PC-9 (cell line): ENCODE measurements at regions not wholly inside any gene's neighbourhood (a gene's known extent, or its start where the extent isn't known, plus 50 kb on each side); places are given as distances from the start of the nearest gene placed in this dataset.
"Not testable (repeated sequence)": the region's sequence is repeated elsewhere in the genome, so short reads cannot be mapped to it uniquely, and the experiment has no call there.

Experiments
- BruUV-seq: library from RNA; stranded (reverse); fragments of 400-500 nt; replicated peaks from 2 replicates; lab custom pipeline; 2021; lab: Mats Ljungman, UMichigan
- CTCF ChIA-PET: fragments of 300-600 bp; sonication (Branson Sonifier 250); formaldehyde crosslinking; loops from one replicate; lab custom pipeline; 2022; ENCODE audit warnings: antibody characterized with exemption; lab: Charles Lee
- POLR2A ChIA-PET: fragments of 300-600 bp; sonication (Branson Sonifier 250); formaldehyde crosslinking; loops from one replicate; lab custom pipeline; 2022; ENCODE audit warnings: antibody characterized with exemption; ENCODE audit not compliant: unreplicated experiment; lab: Charles Lee
- DNase-seq, 2 experiments: peaks; one replicate each; pipeline versions ENCODE4 v3.0.0 to v3.0.0-alpha.2; 2015 to 2022; ENCODE audit warnings: mixed read lengths in 1 of 2
- H2AFZ ChIP-seq: fragments of 200-600 bp; sonication (generic); 2 replicates; pipeline ENCODE4 v1.8.1; 2017; ENCODE audit warnings: antibody characterized with exemption
- H3F3A ChIP-seq: fragments of 200-600 bp; sonication (generic); 2 replicates; pipeline ENCODE4 v1.8.1; 2017; ENCODE audit warnings: antibody characterized with exemption, mild to moderate bottlenecking, low read depth; ENCODE audit not compliant: insufficient read depth
- H3K27ac ChIP-seq: fragments of 200-600 bp; sonication (generic); 2 replicates; pipeline ENCODE4 v1.6.1; 2016; ENCODE audit warnings: mixed run types
- H3K27me3 ChIP-seq: fragments of 200-600 bp; sonication (generic); 2 replicates; pipeline ENCODE4 v1.6.1; 2016; ENCODE audit warnings: low read depth, mixed run types; ENCODE audit not compliant: insufficient read depth
- H3K36me3 ChIP-seq: fragments of 200-600 bp; sonication (generic); 2 replicates; pipeline ENCODE4 v1.6.1; 2016; ENCODE audit warnings: low read depth, mixed run types
- H3K4me1 ChIP-seq: fragments of 200-600 bp; sonication (generic); replicated peaks from 2 replicates; pipeline ENCODE4 v1.6.1; 2016; ENCODE audit warnings: mixed run types; ENCODE audit not compliant: insufficient read depth
- H3K4me2 ChIP-seq: fragments of 200-600 bp; sonication (generic); 2 replicates; pipeline ENCODE4 v1.6.1; 2017; ENCODE audit warnings: mixed run types
- H3K4me3 ChIP-seq: fragments of 200-600 bp; sonication (generic); 2 replicates; pipeline ENCODE4 v1.6.1; 2016; ENCODE audit warnings: mixed run types
- H3K79me2 ChIP-seq: fragments of 200-600 bp; sonication (generic); 2 replicates; pipeline ENCODE4 v1.6.1; 2017; ENCODE audit warnings: low read depth, mixed run types
- H3K9me2 ChIP-seq: fragments of 200-600 bp; sonication (generic); 2 replicates; pipeline ENCODE4 v1.8.1; 2017; ENCODE audit warnings: mild to moderate bottlenecking; ENCODE audit not compliant: insufficient read depth
- H3K9me3 ChIP-seq: fragments of 200-600 bp; sonication (generic); 2 replicates; pipeline ENCODE4 v1.8.1; 2016; ENCODE audit warnings: low read depth; ENCODE audit not compliant: insufficient read depth
- H4K20me1 ChIP-seq: fragments of 200-600 bp; sonication (generic); 2 replicates; pipeline ENCODE4 v1.8.1; 2017; ENCODE audit not compliant: insufficient read depth
- EZH2 ChIP-seq: fragments of 200-600 bp; sonication (generic); IDR thresholded peaks from 2 replicates; pipeline ENCODE4 v1.8.0; 2017; ENCODE audit warnings: antibody characterized with exemption, low read depth
- intact Hi-C: fragments of 100-400 bp; cut with micrococcal nuclease; formaldehyde crosslinking; loops from one replicate; pipeline ENCODE4 v1.10.0; 2022; ENCODE audit not compliant: unreplicated experiment
- TF ChIP-seq, protein P1 (sequence below): fragments of 200-600 bp; sonication (generic); conservative IDR thresholded peaks from 2 replicates; pipeline ENCODE4 v1.6.1; 2017; ENCODE audit warnings: mixed run types, antibody characterized with exemption, mild to moderate bottlenecking, moderate library complexity

DNA sequence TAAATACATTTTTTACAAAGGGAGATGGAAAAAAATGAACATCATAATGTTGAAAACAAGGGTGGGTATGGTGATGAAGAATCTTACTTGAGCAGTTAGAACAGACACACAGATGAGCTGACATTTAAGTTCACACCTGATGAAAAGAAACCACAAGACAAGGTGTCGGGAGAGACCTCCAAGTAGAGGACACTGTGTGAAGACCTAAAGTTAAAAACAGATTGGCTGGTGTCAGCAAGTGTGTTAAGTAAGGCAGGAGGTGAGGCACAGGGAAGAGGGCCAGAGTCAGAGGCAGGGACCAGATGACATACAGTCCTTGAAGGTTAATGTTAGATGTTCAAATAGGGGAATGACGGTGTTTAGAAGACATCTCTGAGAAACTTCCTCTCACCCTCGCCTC, 236.8 kb downstream of the FAT3 start:
- Histone ChIP-seq H3F3A (no peaks in the 10 kb centered on the region), H3K79me2 (no peaks in the 10 kb centered on the region), H3K4me1 (no peaks in the 10 kb centered on the region), H3K27me3 (no peaks in the 10 kb centered on the region), H3K9me3 (no peaks in the 10 kb centered on the region), H3K36me3 (no peaks in the 10 kb centered on the region), H3K9me2 (no peaks in the 10 kb centered on the region), H3K4me3 (no peak overlapping the region), H4K20me1 (no peaks in the 10 kb centered on the region), H2AFZ (no peak overlapping the region), H3K27ac (no peak overlapping the region), H3K4me2 (no peak overlapping the region)
- TF ChIP-seq EZH2 = no peak
- TF ChIP-seq, protein P1, sequence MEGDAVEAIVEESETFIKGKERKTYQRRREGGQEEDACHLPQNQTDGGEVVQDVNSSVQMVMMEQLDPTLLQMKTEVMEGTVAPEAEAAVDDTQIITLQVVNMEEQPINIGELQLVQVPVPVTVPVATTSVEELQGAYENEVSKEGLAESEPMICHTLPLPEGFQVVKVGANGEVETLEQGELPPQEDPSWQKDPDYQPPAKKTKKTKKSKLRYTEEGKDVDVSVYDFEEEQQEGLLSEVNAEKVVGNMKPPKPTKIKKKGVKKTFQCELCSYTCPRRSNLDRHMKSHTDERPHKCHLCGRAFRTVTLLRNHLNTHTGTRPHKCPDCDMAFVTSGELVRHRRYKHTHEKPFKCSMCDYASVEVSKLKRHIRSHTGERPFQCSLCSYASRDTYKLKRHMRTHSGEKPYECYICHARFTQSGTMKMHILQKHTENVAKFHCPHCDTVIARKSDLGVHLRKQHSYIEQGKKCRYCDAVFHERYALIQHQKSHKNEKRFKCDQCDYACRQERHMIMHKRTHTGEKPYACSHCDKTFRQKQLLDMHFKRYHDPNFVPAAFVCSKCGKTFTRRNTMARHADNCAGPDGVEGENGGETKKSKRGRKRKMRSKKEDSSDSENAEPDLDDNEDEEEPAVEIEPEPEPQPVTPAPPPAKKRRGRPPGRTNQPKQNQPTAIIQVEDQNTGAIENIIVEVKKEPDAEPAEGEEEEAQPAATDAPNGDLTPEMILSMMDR = no peak
- intact Hi-C loops = no loop called here
- no peak for DNase-seq
- BruUV-seq = no TSS peak
- ChIA-PET POLR2A (no interaction called here), CTCF (no interaction called here)

DNA sequence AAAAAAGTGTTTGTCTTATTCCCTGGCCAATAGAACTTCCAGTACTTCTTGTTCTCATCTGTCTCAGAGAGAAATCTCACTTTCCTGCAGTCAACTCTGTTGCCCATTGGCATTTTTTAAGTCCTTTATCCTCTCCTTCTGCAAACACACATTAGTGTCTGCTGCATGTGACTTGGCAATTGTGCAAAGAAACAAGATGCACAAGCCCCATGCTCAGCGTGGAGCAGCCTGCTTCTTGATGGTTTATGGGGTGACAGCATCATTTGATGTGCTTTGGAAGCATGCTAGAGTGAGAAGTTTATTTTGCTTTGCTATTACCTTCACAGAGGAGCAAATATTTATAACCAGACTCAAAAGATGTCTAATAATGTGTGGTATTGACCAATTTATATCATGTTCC, 238.2 kb downstream of the FAT3 start:
- intact Hi-C loops = no loop called here
- CTCF ChIA-PET = no interaction called here
- no peaks in the 10 kb centered on the region for H3F3A ChIP-seq
- no peaks in the 10 kb centered on the region for H3K4me1 ChIP-seq
- no peaks in the 10 kb centered on the region for H3K79me2 ChIP-seq
- H3K4me2 ChIP-seq = no peak overlapping the region
- no peak overlapping the region for H2AFZ ChIP-seq
- no peaks in the 10 kb centered on the region for H4K20me1 ChIP-seq
- DNase-seq = no peak
- no peak overlapping the region for H3K27ac ChIP-seq
- H3K27me3 ChIP-seq = no peaks in the 10 kb centered on the region
- TF ChIP-seq, protein P1 = no peak
- TF ChIP-seq EZH2 = no peak
- H3K4me3 ChIP-seq = no peak overlapping the region
- no TSS peak for BruUV-seq
- no peaks in the 10 kb centered on the region for H3K9me3 ChIP-seq
- no peaks in the 10 kb centered on the region for H3K36me3 ChIP-seq
- POLR2A ChIA-PET = no interaction called here
- H3K9me2 ChIP-seq = no peaks in the 10 kb centered on the region

- no peaks in the 10 kb centered on the region for H3K27me3 ChIP-seq
- H3K4me2 ChIP-seq = no peak overlapping the region
- BruUV-seq = no TSS peak
- no peaks in the 10 kb centered on the region for H3K4me1 ChIP-seq
- H3K79me2 ChIP-seq = no peaks in the 10 kb centered on the region
- H3K27ac ChIP-seq = no peak overlapping the region
- H3K9me2 ChIP-seq = no peaks in the 10 kb centered on the region
- H3F3A ChIP-seq = no peaks in the 10 kb centered on the region
- ChIA-PET CTCF (no interaction called here), POLR2A (interaction anchor here (0.5 kb wide), 1 partner anchor 89 kb away, joined by 5 read pairs; no protein-coding TSS in a partner anchor)
- DNase-seq = no peak
- no peak overlapping the region for H2AFZ ChIP-seq
- TF ChIP-seq, protein P1 = no peak
- TF ChIP-seq EZH2 = no peak
- intact Hi-C loops = no loop called here
- no peak overlapping the region for H3K4me3 ChIP-seq
- H3K9me3 ChIP-seq = no peaks in the 10 kb centered on the region
- H4K20me1 ChIP-seq = no peaks in the 10 kb centered on the region
- H3K36me3 ChIP-seq = no peaks in the 10 kb centered on the region
These were observed 240.2 kb downstream of the FAT3 start for GRCh38 chr11:92464822-92465221.

DNA sequence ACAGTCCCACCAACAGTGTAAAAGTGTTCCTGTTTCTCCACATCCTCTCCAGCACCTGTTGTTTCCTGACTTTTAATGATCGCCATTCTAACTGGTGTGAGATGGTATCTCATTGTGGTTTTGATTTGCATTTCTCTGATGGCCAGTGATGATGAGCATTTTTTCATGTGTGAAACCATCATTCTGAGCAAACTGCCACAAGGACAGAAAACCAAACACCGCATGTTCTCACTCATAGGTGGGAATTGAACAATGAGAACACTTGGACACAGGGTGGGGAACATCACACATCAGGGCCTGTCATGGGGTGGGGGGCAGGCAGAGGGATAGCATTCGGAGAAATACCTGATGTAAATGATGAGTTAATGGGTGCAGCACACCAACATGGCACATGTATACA, 240.8 kb downstream of the FAT3 start:
- H3K9me3 ChIP-seq, H3K9me2 ChIP-seq, H3K4me1 ChIP-seq, H2AFZ ChIP-seq, intact Hi-C loops, POLR2A ChIA-PET, DNase-seq, H3K4me2 ChIP-seq, H3K36me3 ChIP-seq, H3K27me3 ChIP-seq, H4K20me1 ChIP-seq, H3K79me2 ChIP-seq, CTCF ChIA-PET, H3K4me3 ChIP-seq, H3F3A ChIP-seq, H3K27ac ChIP-seq, BruUV-seq: not testable (repeated sequence)
